ENCODE measurements at regions not wholly inside any gene's neighbourhood (a gene's known extent, or its start where the extent isn't known, plus 50 kb on each side); places are given as distances from the start of the nearest gene placed in this dataset.
"Not testable (repeated sequence)": the region's sequence is repeated elsewhere in the genome, so short reads cannot be mapped to it uniquely, and the experiment has no call there.

DNA sequence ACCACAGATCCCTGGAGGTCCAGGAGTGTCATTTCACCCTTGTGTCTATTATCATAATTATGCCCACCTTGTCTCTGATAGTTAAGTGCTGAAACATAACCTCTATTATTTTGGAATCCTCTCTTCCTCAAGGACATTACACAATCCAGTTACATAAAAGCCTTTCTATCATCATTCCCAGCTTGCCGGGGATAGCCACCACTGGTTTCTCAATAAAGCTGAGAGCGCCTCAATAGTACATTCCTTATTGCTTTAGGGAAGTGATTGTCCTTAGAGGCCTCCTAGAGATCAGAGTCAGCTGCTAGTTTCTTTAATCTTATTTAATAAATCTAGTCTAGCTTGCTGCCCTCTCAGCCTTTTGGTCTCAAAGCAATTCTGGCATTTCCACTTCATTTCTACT lies 490.0 kb upstream of the ATXN8OS start:
- H3K4me1 Mint-ChIP-seq (ENCODE audit: low read depth, unreplicated experiment): no peaks in the 10 kb centered on the region
- no peak for TF ChIP-seq CTCF (IDR thresholded peaks at IDR 0.05; ENCODE audit: insufficient read depth in 1 of 2, low read depth in 1 of 2, low read length in 1 of 2, severe bottlenecking in 1 of 2, unreplicated experiment in 1 of 2)
- no peak for DNase-seq

GRCh38 chr13:69616396-69616795 lies 491.2 kb upstream of the ATXN8OS start:
- Histone ChIP-seq H3K4me3 (ENCODE audit: low read depth, low read length) (no peak overlapping the region), H3K36me3 (ENCODE audit: control insufficient read depth, insufficient read depth, low read length) (no peaks in the 10 kb centered on the region), H3K9me3 (no peaks in the 10 kb centered on the region), H3K27me3 (replicated peaks; ENCODE audit: control insufficient read depth, insufficient read depth, low read length) (no peaks in the 10 kb centered on the region), H3K4me1 (no peaks in the 10 kb centered on the region)
- no peak overlapping the region for H3K4me3 Mint-ChIP-seq (ENCODE audit: unreplicated experiment)
- no peak for DNase-seq
- no peak for TF ChIP-seq CTCF (IDR thresholded peaks at IDR 0.05; ENCODE audit: insufficient read depth in 1 of 2, low read depth in 1 of 2, low read length in 1 of 2, severe bottlenecking in 1 of 2, unreplicated experiment in 1 of 2)
- H3K27me3 Mint-ChIP-seq (ENCODE audit: insufficient read depth, unreplicated experiment): no peaks in the 10 kb centered on the region
- H3K36me3 Mint-ChIP-seq (ENCODE audit: insufficient read depth, unreplicated experiment): no peaks in the 10 kb centered on the region
- no peaks in the 10 kb centered on the region for H3K9me3 Mint-ChIP-seq (ENCODE audit: unreplicated experiment)
- H3K27ac Mint-ChIP-seq (ENCODE audit: unreplicated experiment): no peak overlapping the region
- ChIA-PET CTCF (no interaction called here), POLR2A (no interaction called here)
- H3K4me1 Mint-ChIP-seq (ENCODE audit: low read depth, unreplicated experiment): no peaks in the 10 kb centered on the region
- no TSS peak for BruUV-seq (replicated peaks)
- intact Hi-C loops (cut with micrococcal nuclease; ENCODE audit: unreplicated experiment): no loop called here

More for the DNA sequence above, 490.0 kb upstream of the ATXN8OS start:
- CTCF ChIA-PET: no interaction called here
- POLR2A ChIA-PET: no interaction called here
- Histone ChIP-seq H3K4me3 (ENCODE audit: low read depth, low read length) (no peak overlapping the region), H3K9me3 (no peaks in the 10 kb centered on the region), H3K4me1 (no peaks in the 10 kb centered on the region), H3K27me3 (replicated peaks; ENCODE audit: control insufficient read depth, insufficient read depth, low read length) (no peaks in the 10 kb centered on the region), H3K36me3 (ENCODE audit: control insufficient read depth, insufficient read depth, low read length) (no peaks in the 10 kb centered on the region)
- Mint-ChIP-seq H3K27ac (ENCODE audit: unreplicated experiment) (no peak overlapping the region), H3K9me3 (ENCODE audit: unreplicated experiment) (no peaks in the 10 kb centered on the region), H3K4me3 (ENCODE audit: unreplicated experiment) (no peak overlapping the region), H3K36me3 (ENCODE audit: insufficient read depth, unreplicated experiment) (no peaks in the 10 kb centered on the region), H3K27me3 (ENCODE audit: insufficient read depth, unreplicated experiment) (no peaks in the 10 kb centered on the region)
- intact Hi-C loops (cut with micrococcal nuclease; ENCODE audit: unreplicated experiment): no loop called here
- no TSS peak for BruUV-seq (replicated peaks)

DNA sequence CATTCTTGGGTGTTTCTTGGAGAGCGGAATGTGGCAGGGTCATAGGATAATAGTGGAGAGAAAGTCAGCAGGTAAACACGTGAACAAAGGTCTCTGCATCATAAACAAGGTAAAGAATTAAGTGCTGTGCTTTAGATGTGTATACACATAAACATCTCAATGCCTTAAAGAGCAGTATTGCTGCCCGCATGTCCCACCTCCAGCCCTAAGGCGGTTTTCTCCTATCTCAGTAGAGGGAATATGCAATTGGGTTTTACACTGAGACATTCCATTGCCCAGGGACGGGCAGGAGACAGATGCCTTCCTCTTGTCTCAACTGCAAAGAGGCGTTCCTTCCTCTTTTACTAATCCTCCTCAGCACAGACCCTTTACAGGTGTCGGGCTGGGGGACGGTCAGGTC lies 492.6 kb upstream of the ATXN8OS start:
- H3K36me3 ChIP-seq (ENCODE audit: control insufficient read depth, insufficient read depth, low read length); H3K4me3 ChIP-seq (ENCODE audit: low read depth, low read length); H3K4me1 ChIP-seq; H3K9me3 ChIP-seq; H3K36me3 Mint-ChIP-seq (ENCODE audit: insufficient read depth, unreplicated experiment); H3K27me3 ChIP-seq (replicated peaks; ENCODE audit: control insufficient read depth, insufficient read depth, low read length); H3K9me3 Mint-ChIP-seq (ENCODE audit: unreplicated experiment); H3K27me3 Mint-ChIP-seq (ENCODE audit: insufficient read depth, unreplicated experiment); CTCF ChIA-PET; DNase-seq; H3K27ac Mint-ChIP-seq (ENCODE audit: unreplicated experiment); BruUV-seq (replicated peaks); intact Hi-C loops (cut with micrococcal nuclease; ENCODE audit: unreplicated experiment); POLR2A ChIA-PET; H3K4me1 Mint-ChIP-seq (ENCODE audit: low read depth, unreplicated experiment); H3K4me3 Mint-ChIP-seq (ENCODE audit: unreplicated experiment): not testable (repeated sequence)

DNA sequence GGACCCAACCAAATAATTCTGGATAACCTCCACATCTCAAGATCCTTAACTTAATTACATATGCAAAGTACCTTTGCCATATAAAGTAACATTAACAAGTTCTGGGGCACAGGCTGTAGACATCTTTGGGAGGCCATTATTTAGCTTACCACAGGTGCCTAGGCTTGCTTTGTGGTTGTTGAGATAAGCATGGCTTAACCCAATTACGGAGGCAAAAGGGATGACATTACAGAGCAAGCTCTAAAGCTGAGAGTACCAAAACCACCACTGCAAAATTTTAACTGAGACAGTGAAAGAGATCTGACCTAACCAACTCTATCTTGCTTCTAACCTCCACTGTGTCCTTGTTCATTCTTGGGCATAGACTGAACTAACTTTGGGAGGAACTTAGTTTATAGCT lies 502.9 kb upstream of the ATXN8OS start:
- Mint-ChIP-seq H3K27me3 (ENCODE audit: insufficient read depth, unreplicated experiment) (peaks cover 2% of the 10 kb centered on the region), H3K9me3 (ENCODE audit: unreplicated experiment) (no peaks in the 10 kb centered on the region), H3K36me3 (ENCODE audit: insufficient read depth, unreplicated experiment) (no peaks in the 10 kb centered on the region), H3K4me1 (ENCODE audit: low read depth, unreplicated experiment) (no peaks in the 10 kb centered on the region), H3K27ac (ENCODE audit: unreplicated experiment) (no peak overlapping the region), H3K4me3 (ENCODE audit: unreplicated experiment) (no peak overlapping the region)
- no peak for DNase-seq
- intact Hi-C loops (cut with micrococcal nuclease; ENCODE audit: unreplicated experiment): no loop called here
- ChIA-PET POLR2A (no interaction called here), CTCF (no interaction called here)
- no TSS peak for BruUV-seq (replicated peaks)
- Histone ChIP-seq H3K27me3 (replicated peaks; ENCODE audit: control insufficient read depth, insufficient read depth, low read length) (no peaks in the 10 kb centered on the region), H3K4me3 (ENCODE audit: low read depth, low read length) (no peak overlapping the region), H3K36me3 (ENCODE audit: control insufficient read depth, insufficient read depth, low read length) (no peaks in the 10 kb centered on the region), H3K9me3 (no peaks in the 10 kb centered on the region), H3K4me1 (no peaks in the 10 kb centered on the region)
- TF ChIP-seq CTCF (IDR thresholded peaks at IDR 0.05; ENCODE audit: insufficient read depth in 1 of 2, low read depth in 1 of 2, low read length in 1 of 2, severe bottlenecking in 1 of 2, unreplicated experiment in 1 of 2): no peak

All from Caco-2 (cell line).